Fibroblast of villous mesenchyme (primary cell): ENCODE measurements at regions not wholly inside any gene's neighbourhood (a gene's known extent, or its start where the extent isn't known, plus 50 kb on each side); places are given as distances from the start of the nearest gene placed in this dataset.

Source experiments
- DNase-seq: peaks from one replicate; pipeline ENCODE4 v3.0.0-alpha.2; 2010; ENCODE audit warnings: low read depth
- H3K4me3 ChIP-seq: 2 replicates; pipeline ENCODE4 v1.5.1; 2011; ENCODE audit warnings: low read depth, mild to moderate bottlenecking, low read length
- TF ChIP-seq, protein P1 (sequence below): IDR thresholded peaks from 2 replicates; pipeline ENCODE4 v1.5.1; 2012; ENCODE audit warnings: low read depth, mild to moderate bottlenecking, low read length; ENCODE audit not compliant: insufficient read depth

DNA sequence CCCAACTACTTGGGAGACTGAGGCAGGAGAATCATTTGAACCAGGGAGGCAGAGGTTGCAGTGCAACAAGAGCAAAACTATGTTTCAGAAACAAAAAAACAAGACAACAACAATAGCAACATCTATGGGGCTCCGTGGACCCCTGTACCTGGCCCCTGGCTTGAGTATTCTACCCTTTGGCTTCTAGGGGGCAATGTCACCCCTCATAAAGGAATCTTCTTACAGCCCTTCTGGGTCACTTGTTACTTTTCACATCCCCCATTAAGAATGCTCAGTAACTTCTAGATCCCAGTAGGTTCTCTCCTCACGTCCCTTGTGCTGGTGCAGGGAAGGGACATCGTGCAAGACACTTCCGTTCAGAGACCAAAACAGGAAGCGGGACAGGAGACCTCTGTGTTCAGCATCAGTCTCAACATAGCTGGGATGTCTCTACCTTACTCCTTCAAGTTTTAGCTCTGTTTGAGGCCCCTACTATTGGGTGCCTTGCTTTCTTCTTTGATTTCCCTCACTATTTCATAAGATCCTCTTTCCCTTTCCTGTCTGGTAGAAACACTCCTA lies 218.1 kb upstream of the ARGLU1 start:
- DNase-seq = no peak
- TF ChIP-seq, protein P1, sequence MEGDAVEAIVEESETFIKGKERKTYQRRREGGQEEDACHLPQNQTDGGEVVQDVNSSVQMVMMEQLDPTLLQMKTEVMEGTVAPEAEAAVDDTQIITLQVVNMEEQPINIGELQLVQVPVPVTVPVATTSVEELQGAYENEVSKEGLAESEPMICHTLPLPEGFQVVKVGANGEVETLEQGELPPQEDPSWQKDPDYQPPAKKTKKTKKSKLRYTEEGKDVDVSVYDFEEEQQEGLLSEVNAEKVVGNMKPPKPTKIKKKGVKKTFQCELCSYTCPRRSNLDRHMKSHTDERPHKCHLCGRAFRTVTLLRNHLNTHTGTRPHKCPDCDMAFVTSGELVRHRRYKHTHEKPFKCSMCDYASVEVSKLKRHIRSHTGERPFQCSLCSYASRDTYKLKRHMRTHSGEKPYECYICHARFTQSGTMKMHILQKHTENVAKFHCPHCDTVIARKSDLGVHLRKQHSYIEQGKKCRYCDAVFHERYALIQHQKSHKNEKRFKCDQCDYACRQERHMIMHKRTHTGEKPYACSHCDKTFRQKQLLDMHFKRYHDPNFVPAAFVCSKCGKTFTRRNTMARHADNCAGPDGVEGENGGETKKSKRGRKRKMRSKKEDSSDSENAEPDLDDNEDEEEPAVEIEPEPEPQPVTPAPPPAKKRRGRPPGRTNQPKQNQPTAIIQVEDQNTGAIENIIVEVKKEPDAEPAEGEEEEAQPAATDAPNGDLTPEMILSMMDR = no peak
- H3K4me3 ChIP-seq = no peak overlapping the region

GRCh38 chr13:106774621-106775020 lies 206.7 kb upstream of the ARGLU1 start:
- TF ChIP-seq, protein P1 = no peak
- no peak overlapping the region for H3K4me3 ChIP-seq
- no peak for DNase-seq

DNA sequence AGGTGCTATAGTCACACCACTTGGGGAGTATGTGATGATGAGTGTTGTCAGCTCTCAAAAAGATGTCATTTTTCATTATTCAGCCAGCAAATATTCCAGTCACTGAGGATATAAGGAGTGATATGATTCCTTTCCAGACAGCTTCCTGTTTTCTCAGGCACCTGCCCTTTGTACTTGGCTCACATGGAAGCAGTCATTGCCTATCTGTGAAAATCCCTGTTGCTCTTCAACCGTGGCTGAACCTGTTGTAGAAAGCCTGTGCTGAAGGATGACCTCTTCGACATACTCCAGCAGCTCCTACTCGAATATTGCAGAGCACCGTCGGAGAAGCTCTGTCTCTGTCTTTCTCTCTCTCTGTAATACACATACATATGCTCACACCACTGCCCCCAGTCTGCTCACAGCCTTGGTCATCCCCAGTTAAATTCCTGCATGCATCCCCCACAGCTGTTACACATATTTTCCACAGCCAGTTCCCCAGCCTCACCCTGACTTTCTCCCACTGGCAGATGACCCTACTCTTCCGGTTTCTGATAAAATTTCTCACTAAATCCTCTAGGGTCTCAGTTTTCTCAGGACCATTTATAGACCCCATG lies 204.2 kb upstream of the ARGLU1 start:
- TF ChIP-seq, protein P1 = no peak

DNA sequence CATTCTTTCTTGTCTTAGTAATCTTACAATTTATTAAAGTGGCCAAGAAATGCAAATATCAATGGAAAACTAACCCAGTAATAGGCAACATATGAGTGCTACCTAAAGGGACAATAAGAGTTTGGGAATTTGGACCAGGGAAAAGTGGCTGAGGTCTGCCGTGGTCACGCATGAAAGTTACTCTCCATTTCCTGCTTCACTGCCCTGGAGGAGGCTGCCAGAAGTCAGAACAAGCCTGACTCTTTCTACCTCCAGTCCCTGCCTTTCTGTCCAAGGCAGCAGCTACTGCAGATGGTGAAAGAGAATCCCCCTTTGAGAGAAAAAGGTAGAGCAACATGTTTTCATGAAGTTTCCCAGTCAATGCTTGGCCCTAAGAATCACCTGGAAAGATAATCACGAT lies 201.1 kb upstream of the ARGLU1 start:
- TF ChIP-seq, protein P1 = no peak
- no peak for DNase-seq
- H3K4me3 ChIP-seq = no peak overlapping the region

More for the DNA sequence above, 204.2 kb upstream of the ARGLU1 start:
- no peak overlapping the region for H3K4me3 ChIP-seq
- no peak for DNase-seq

GRCh38 chr13:106762708-106763107 lies 194.8 kb upstream of the ARGLU1 start:
- H3K4me3 ChIP-seq = no peak overlapping the region
- TF ChIP-seq, protein P1 = no peak
- no peak for DNase-seq

- DNase-seq = no peak
- TF ChIP-seq, protein P1 = no peak
- H3K4me3 ChIP-seq = no peak overlapping the region
These were observed 188.5 kb upstream of the ARGLU1 start for GRCh38 chr13:106756446-106756845.

DNA sequence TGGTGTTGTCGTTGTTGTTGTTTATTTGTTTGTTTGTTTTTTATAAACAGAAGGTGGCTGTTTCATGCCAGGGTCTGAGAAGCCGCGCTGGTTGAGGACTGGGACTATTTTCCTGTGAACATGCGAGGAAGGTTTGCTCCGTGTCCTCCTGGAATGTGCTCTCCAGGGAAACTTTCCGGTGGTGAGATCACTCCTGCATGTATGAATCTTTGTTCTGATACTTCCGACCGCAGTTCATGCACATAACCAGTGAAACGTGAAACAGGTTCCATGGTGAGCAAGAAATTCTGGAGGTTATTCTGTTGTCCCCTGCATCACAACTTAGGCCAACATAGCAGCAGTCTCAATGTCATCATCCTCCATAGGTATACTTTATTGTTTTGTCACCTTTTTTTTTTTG lies 187.6 kb upstream of the ARGLU1 start:
- no peak overlapping the region for H3K4me3 ChIP-seq
- TF ChIP-seq, protein P1 = no peak
- no peak for DNase-seq
